ENCODE measurements at regions not wholly inside any gene's neighbourhood (a gene's known extent, or its start where the extent isn't known, plus 50 kb on each side); places are given as distances from the start of the nearest gene placed in this dataset.
"Not testable (repeated sequence)": the region's sequence is repeated elsewhere in the genome, so short reads cannot be mapped to it uniquely, and the experiment has no call there.

DNA sequence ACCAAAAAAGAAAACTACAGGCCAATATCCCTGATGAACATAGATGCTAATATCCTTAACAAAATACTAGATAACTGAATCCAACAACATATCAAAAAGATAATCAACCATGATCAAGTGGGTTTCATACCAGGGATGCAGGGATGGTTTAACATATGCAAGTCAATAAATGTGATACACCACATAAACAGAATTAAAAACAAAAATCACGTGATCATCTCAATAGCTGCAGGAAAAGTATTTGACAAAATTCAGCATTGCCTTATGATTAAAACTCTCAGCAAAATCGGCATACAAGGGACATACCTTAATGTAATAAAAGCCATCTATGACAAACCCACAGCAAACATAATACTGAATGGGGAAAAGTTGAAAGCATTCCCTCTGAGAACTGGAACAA, 199.9 kb downstream of the TXNL1 start:
- H3K4me3 Mint-ChIP-seq; H3K4me1 Mint-ChIP-seq; H3K4me3 ChIP-seq (ENCODE audit: control insufficient read depth in 1 of 2, extremely low read depth in 1 of 2, low read length in 1 of 2); H3K27me3 ChIP-seq (replicated peaks in 1 of 2; ENCODE audit: control insufficient read depth in 2 of 2, extremely low read depth in 1 of 2, insufficient read depth in 2 of 2, low read length in 1 of 2); H3K9me3 ChIP-seq; H3K27ac ChIP-seq (ENCODE audit: low read length); POLR2A ChIA-PET; H3K4me1 ChIP-seq (ENCODE audit: control insufficient read depth in 1 of 2, extremely low read depth in 1 of 2, insufficient read depth in 2 of 2, low read length in 2 of 2); H3K36me3 ChIP-seq (ENCODE audit: control insufficient read depth in 2 of 2, extremely low read depth in 1 of 2, insufficient read depth in 1 of 2, low read length in 1 of 2); H3K27ac Mint-ChIP-seq; H3K36me3 Mint-ChIP-seq; CTCF ChIA-PET; DNase-seq; ATAC-seq (replicated peaks in 1 of 4); H3K27me3 Mint-ChIP-seq: not testable (repeated sequence)
- WGBS (ENCODE audit: insufficient coverage), result no CpG with 5 or more reads among the region's 2 CpGs
- peaks cover 4 to 15% (median 5%) of the 10 kb centered on the region in 3 donors for H3K9me3 Mint-ChIP-seq

DNA sequence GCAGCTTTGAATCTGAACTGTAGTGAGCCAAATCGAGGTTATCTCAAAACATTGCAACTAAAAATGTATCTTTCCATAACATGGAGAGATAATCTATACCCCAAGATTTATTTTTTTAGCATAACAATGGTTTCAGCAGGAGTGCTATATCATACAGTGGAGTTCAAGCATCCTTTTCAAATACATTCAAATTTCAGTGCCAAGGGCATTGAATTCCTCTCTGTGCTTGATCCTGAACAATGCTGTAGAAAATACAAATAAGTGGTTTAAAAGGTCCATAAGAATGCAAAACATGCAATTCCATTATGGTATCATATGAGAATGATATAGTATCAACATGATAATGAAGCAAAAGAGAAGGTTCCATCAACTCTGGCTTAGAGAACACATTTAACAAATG, 201.7 kb downstream of the TXNL1 start:
- no peaks in the 10 kb centered on the region for H3K27me3 ChIP-seq (replicated peaks in 1 of 2; ENCODE audit: control insufficient read depth in 2 of 2, extremely low read depth in 1 of 2, insufficient read depth in 2 of 2, low read length in 1 of 2)
- Mint-ChIP-seq H3K4me3 (no peak overlapping the region), H3K27ac (no peak overlapping the region), H3K4me1 (no peaks in the 10 kb centered on the region), H3K9me3 (peaks cover 1 to 11% (median 9%) of the 10 kb centered on the region in 3 donors), H3K27me3 (peaks cover 2 to 8% of the 10 kb centered on the region in 2 donors), H3K36me3 (no peaks in the 10 kb centered on the region)
- H3K36me3 ChIP-seq (ENCODE audit: control insufficient read depth in 2 of 2, extremely low read depth in 1 of 2, insufficient read depth in 1 of 2, low read length in 1 of 2), result no peaks in the 10 kb centered on the region
- ATAC-seq (replicated peaks in 1 of 4) (no peak), DNase-seq (no peak)
- H3K9me3 ChIP-seq, result no peaks in the 10 kb centered on the region
- H3K27ac ChIP-seq (ENCODE audit: low read length), result no peak overlapping the region
- H3K4me1 ChIP-seq (ENCODE audit: control insufficient read depth in 1 of 2, extremely low read depth in 1 of 2, insufficient read depth in 2 of 2, low read length in 2 of 2), result no peaks in the 10 kb centered on the region
- CTCF ChIA-PET, result no interaction called here
- no peak overlapping the region for H3K4me3 ChIP-seq (ENCODE audit: control insufficient read depth in 1 of 2, extremely low read depth in 1 of 2, low read length in 1 of 2)
- POLR2A ChIA-PET, result no interaction called here
- no CpG with 5 or more reads among the region's 1 CpG for WGBS (ENCODE audit: insufficient coverage)

DNA sequence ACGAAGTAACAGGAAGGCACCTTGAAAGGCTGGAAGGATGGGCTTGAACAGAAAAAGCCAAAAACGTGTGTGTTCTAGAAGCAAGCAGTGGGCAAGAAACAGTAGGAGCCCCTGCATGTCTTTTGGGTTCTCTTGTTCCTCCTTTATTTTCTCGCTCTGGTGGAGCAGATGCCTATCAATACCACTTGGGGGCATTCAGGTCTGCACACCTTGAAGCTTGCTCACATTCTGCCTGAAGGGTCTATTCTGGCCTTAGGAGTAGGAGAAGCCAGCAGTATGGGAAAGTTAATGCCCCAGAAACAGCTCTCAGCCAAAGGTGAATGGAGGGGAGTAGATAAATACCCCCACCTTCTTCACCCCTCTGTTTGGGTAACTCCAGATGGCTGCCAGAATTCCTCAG, 204.5 kb downstream of the TXNL1 start:
- Mint-ChIP-seq H3K4me1 (no peaks in the 10 kb centered on the region), H3K36me3 (no peaks in the 10 kb centered on the region), H3K4me3 (no peak overlapping the region), H3K27me3 (peaks cover 2 to 8% of the 10 kb centered on the region in 2 donors), H3K9me3 (peaks cover 0 to 8% (median 3%) of the 10 kb centered on the region in 3 donors), H3K27ac (no peak overlapping the region)
- no peaks in the 10 kb centered on the region for H3K9me3 ChIP-seq
- ATAC-seq (replicated peaks in 1 of 4) (no peak), DNase-seq (no peak)
- no peaks in the 10 kb centered on the region for H3K4me1 ChIP-seq (ENCODE audit: control insufficient read depth in 1 of 2, extremely low read depth in 1 of 2, insufficient read depth in 2 of 2, low read length in 2 of 2)
- H3K27me3 ChIP-seq (replicated peaks in 1 of 2; ENCODE audit: control insufficient read depth in 2 of 2, extremely low read depth in 1 of 2, insufficient read depth in 2 of 2, low read length in 1 of 2), result no peaks in the 10 kb centered on the region
- no peak overlapping the region for H3K27ac ChIP-seq (ENCODE audit: low read length)
- H3K36me3 ChIP-seq (ENCODE audit: control insufficient read depth in 2 of 2, extremely low read depth in 1 of 2, insufficient read depth in 1 of 2, low read length in 1 of 2), result no peaks in the 10 kb centered on the region
- CTCF ChIA-PET, result no interaction called here
- WGBS (ENCODE audit: insufficient coverage), result 39% methylated on average over 2 of the region's 3 CpGs
- POLR2A ChIA-PET, result interaction anchor here in 1 of 2 donors (0.6 kb wide), 1 partner anchor 567 kb away, joined by 4 read pairs; no protein-coding TSS in a partner anchor
- no peak overlapping the region for H3K4me3 ChIP-seq (ENCODE audit: control insufficient read depth in 1 of 2, extremely low read depth in 1 of 2, low read length in 1 of 2)

DNA sequence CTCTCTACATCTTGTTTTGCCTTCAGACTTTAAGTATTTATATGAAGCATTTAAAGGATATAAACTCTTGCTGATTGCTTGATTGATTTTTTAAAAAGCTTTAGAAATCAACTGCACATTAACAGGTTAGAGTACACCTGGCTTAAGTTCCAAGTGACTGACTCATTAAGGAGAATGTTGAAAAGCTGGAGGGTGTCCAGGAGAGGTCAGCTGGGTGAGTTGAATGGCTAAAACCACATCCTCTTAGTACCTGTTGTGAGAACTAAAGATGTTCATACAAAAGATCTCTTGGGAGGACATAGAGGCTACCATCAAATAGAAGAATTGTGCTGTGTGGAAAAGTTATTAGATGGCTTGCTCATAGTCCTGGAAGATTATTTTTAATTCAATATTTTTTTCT, 206.8 kb downstream of the TXNL1 start:
- no peak overlapping the region for H3K27ac ChIP-seq (ENCODE audit: low read length)
- Mint-ChIP-seq H3K36me3 (no peaks in the 10 kb centered on the region), H3K4me1 (no peaks in the 10 kb centered on the region), H3K9me3 (peaks cover under 1 to 17% (median 14%) of the 10 kb centered on the region in 3 donors), H3K27me3 (peaks cover 2 to 8% of the 10 kb centered on the region in 2 donors), H3K4me3 (no peak overlapping the region), H3K27ac (no peak overlapping the region)
- ChIA-PET POLR2A (no interaction called here), CTCF (no interaction called here)
- DNase-seq (no peak), ATAC-seq (replicated peaks in 1 of 4) (no peak)
- no peaks in the 10 kb centered on the region for H3K27me3 ChIP-seq (replicated peaks in 1 of 2; ENCODE audit: control insufficient read depth in 2 of 2, extremely low read depth in 1 of 2, insufficient read depth in 2 of 2, low read length in 1 of 2)
- no peaks in the 10 kb centered on the region for H3K4me1 ChIP-seq (ENCODE audit: control insufficient read depth in 1 of 2, extremely low read depth in 1 of 2, insufficient read depth in 2 of 2, low read length in 2 of 2)
- no peaks in the 10 kb centered on the region for H3K36me3 ChIP-seq (ENCODE audit: control insufficient read depth in 2 of 2, extremely low read depth in 1 of 2, insufficient read depth in 1 of 2, low read length in 1 of 2)
- H3K4me3 ChIP-seq (ENCODE audit: control insufficient read depth in 1 of 2, extremely low read depth in 1 of 2, low read length in 1 of 2), result no peak overlapping the region
- no peaks in the 10 kb centered on the region for H3K9me3 ChIP-seq

- Mint-ChIP-seq H3K4me1 (no peaks in the 10 kb centered on the region), H3K27ac (no peak overlapping the region), H3K36me3 (no peaks in the 10 kb centered on the region), H3K9me3 (peaks cover 4 to 15% (median 8%) of the 10 kb centered on the region in 3 donors), H3K4me3 (no peak overlapping the region), H3K27me3 (no peaks in the 10 kb centered on the region)
- ChIA-PET CTCF (no interaction called here), POLR2A (no interaction called here)
- DNase-seq, result no peak
- Histone ChIP-seq H3K27me3 (replicated peaks in 1 of 2; ENCODE audit: control insufficient read depth in 2 of 2, extremely low read depth in 1 of 2, insufficient read depth in 2 of 2, low read length in 1 of 2) (no peaks in the 10 kb centered on the region), H3K27ac (ENCODE audit: low read length) (no peak overlapping the region), H3K9me3 (no peaks in the 10 kb centered on the region), H3K36me3 (ENCODE audit: control insufficient read depth in 2 of 2, extremely low read depth in 1 of 2, insufficient read depth in 1 of 2, low read length in 1 of 2) (no peaks in the 10 kb centered on the region), H3K4me3 (ENCODE audit: control insufficient read depth in 1 of 2, extremely low read depth in 1 of 2, low read length in 1 of 2) (no peak overlapping the region), H3K4me1 (ENCODE audit: control insufficient read depth in 1 of 2, extremely low read depth in 1 of 2, insufficient read depth in 2 of 2, low read length in 2 of 2) (no peaks in the 10 kb centered on the region)
- no peak for ATAC-seq (replicated peaks in 1 of 4)
Measured at GRCh38 chr18:56423626-56424025, 214.8 kb downstream of the TXNL1 start.

DNA sequence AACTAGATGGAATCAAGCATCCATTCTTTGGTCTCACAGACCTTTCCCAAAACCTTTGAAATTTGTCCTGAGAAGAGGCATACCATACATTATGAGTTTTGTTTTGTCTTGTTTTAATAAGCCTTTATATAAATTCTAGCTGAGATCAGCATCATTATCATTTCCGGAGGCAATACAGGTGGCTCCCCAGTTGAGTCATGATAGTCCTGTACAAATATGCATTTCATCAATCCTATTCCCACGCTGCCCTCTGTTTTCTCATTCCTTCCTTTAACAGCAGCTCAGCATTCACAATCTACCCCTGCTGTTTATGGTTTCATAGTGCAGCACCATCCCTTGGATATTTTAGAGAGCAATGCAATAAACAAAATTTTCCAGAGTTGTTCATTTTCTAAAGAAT, 216.7 kb downstream of the TXNL1 start:
- no peak for DNase-seq
- no peak overlapping the region for H3K4me3 Mint-ChIP-seq
- H3K4me1 Mint-ChIP-seq, result no peaks in the 10 kb centered on the region
- no peaks in the 10 kb centered on the region for H3K27me3 Mint-ChIP-seq
- H3K36me3 Mint-ChIP-seq, result no peaks in the 10 kb centered on the region
- ChIA-PET CTCF (no interaction called here), POLR2A (no interaction called here)
- 80% methylated on average over 2 of the region's 2 CpGs for WGBS (ENCODE audit: insufficient coverage)
- Histone ChIP-seq H3K4me1 (ENCODE audit: control insufficient read depth in 1 of 2, extremely low read depth in 1 of 2, insufficient read depth in 2 of 2, low read length in 2 of 2) (no peaks in the 10 kb centered on the region), H3K9me3 (no peaks in the 10 kb centered on the region), H3K27ac (ENCODE audit: low read length) (no peak overlapping the region), H3K4me3 (ENCODE audit: control insufficient read depth in 1 of 2, extremely low read depth in 1 of 2, low read length in 1 of 2) (no peak overlapping the region), H3K36me3 (ENCODE audit: control insufficient read depth in 2 of 2, extremely low read depth in 1 of 2, insufficient read depth in 1 of 2, low read length in 1 of 2) (no peaks in the 10 kb centered on the region), H3K27me3 (replicated peaks in 1 of 2; ENCODE audit: control insufficient read depth in 2 of 2, extremely low read depth in 1 of 2, insufficient read depth in 2 of 2, low read length in 1 of 2) (no peaks in the 10 kb centered on the region)
- H3K27ac Mint-ChIP-seq, result no peak overlapping the region
- peaks cover 4 to 7% (median 4%) of the 10 kb centered on the region in 3 donors for H3K9me3 Mint-ChIP-seq
- no peak for ATAC-seq (replicated peaks in 1 of 4)

DNA sequence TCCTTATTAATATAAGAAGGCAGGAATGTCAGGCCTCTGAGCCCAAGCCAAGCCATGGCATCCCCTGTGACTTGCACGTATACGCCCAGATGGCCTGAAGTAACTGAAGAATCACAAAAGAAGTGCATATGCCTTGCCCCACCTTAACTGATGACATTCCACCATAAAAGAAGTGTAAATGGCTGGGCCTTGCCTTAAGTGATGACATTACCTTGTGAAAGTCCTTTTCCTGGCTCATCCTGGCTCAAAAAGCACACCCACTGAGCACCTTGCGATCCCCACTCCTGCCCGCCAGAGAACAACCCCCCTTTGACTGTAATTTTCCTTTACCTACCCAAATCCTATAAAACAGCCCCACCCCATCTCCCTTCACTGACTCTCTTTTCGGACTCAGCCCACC, 217.5 kb downstream of the TXNL1 start:
- H3K4me1 ChIP-seq (ENCODE audit: control insufficient read depth in 1 of 2, extremely low read depth in 1 of 2, insufficient read depth in 2 of 2, low read length in 2 of 2); H3K4me1 Mint-ChIP-seq; H3K4me3 ChIP-seq (ENCODE audit: control insufficient read depth in 1 of 2, extremely low read depth in 1 of 2, low read length in 1 of 2); H3K9me3 ChIP-seq; H3K4me3 Mint-ChIP-seq; H3K27me3 Mint-ChIP-seq; DNase-seq; H3K27ac ChIP-seq (ENCODE audit: low read length); POLR2A ChIA-PET; ATAC-seq (replicated peaks in 1 of 4); H3K27me3 ChIP-seq (replicated peaks in 1 of 2; ENCODE audit: control insufficient read depth in 2 of 2, extremely low read depth in 1 of 2, insufficient read depth in 2 of 2, low read length in 1 of 2); H3K36me3 Mint-ChIP-seq; H3K27ac Mint-ChIP-seq; H3K36me3 ChIP-seq (ENCODE audit: control insufficient read depth in 2 of 2, extremely low read depth in 1 of 2, insufficient read depth in 1 of 2, low read length in 1 of 2); CTCF ChIA-PET: not testable (repeated sequence)
- H3K9me3 Mint-ChIP-seq, result peaks cover 0 to 12% (median 7%) of the 10 kb centered on the region in 3 donors
- WGBS (ENCODE audit: insufficient coverage), result no CpG with 5 or more reads among the region's 5 CpGs
